ENCODE measurements at regions not wholly inside any gene's neighbourhood (a gene's known extent, or its start where the extent isn't known, plus 50 kb on each side); places are given as distances from the start of the nearest gene placed in this dataset.

DNA sequence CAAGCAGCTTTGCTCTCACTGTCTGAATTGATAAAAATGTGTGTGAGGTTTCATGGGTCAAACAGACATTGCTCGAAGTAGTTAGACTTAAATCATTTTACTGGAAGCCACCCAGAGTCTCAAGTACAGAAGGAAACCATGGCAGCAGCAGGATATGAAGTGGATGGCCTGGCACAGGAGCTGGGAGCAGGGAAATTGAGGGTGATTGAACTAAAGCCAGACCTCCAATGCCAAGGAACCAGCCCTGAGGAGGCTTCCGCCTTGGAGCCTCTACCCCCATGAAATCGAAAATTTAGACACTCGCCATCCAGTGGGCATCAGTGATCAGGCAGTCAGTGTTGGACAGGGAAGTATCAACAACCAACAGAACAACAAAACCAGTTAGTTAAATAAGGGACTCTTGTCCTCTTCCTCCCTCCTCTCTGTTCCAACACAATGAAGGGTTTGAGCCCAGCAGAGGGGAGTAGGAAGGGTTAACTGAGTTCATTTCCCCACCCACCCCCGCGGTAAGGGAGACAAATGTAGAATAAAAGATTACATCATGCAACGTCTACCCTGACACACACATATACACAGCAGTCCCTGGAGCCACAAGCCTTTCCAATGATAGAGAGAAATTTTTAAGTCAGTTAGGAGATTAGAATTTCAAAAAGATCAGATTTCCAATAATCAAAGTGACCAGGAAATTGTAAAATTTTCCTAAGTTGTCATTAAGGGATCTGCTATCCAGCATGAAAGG, 156.3 kb downstream of the SLC16A9 start:
- no peak for DNase-seq (ENCODE audit: low read depth in 2 of 2)

DNA sequence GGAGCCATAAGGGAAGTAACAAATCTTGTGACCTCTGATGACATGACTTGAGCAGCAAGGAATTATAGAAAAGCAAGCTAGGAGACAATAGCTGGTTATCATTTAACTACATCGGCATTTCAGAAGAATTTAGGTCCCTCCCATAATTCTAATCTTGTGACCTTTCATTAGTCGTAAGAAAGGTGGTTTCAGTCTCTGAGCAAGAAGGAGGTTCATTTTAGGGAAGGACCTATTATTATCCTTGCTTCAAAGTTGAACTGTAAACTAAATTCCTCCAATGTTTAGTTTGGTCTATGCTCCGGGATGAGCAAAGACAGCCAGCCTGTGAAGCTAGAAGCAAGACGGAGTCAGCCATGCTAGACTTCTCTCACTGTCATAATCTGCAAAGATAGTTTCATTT, 159.6 kb downstream of the SLC16A9 start:
- no peak for DNase-seq (ENCODE audit: low read depth in 2 of 2)

GRCh38 chr10:59538623-59539022, 171.0 kb downstream of the SLC16A9 start:
- no peak for DNase-seq (ENCODE audit: low read depth in 2 of 2)

DNA sequence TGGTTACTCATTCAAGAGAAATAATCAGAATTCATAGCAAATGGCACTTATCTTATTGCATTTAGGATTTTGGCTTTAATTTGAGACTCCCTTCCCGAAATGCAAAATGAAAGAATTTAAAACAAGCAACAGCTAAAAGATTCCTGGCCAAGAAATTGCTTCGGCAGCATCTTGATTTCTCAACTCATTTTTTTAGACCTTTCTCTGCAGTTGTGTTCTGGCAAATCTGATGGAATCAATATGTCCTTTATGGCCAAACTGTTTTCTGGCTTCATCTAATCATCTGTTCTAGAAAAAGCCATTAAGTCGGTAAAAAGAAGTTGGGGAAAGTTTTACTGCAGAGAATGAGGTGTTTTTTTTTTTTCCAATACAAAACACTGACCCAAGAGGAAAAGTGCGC, 172.1 kb downstream of the SLC16A9 start:
- DNase-seq (ENCODE audit: low read depth in 2 of 2): no peak

DNA sequence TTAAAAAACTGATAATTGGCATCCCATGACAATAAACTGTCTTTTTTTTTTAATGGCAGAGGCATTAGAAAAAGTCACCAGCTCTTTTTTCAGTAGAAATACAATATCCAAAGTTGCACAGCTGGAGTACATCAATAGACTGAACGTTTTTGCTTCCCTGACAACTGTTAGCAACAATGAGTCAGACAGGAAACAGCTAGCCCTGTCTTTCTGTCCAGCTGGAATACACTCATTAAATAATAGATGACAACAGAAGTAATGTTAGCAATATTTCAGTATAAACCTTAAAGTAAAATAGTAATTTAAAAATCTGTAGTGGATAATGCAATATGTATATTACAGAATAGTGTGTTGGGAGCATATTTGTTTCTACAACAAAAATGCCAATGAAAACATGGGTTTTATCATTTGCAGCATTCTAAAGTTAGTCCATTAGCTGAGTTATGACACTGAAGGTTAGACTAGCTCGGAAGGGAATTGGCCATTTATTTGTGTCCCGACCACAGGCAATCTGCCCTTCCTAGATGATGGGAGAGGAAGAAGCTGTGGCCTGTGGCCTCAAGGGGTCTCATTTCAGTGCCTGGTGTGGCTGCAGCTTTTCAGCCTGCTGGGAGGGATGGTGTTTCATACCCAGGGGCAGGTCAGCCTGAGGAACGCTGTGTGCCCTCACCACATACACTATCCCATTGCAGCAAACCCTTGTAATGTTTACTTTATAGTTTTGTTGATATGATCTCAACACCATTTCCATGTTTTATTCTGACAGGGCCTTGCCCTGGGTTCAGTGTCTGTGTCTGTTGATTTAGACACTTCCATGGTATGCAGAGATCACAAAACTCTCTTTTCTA, 173.3 kb downstream of the SLC16A9 start:
- DNase-seq (ENCODE audit: low read depth in 2 of 2): peak; percentile 75 to 78

GRCh38 chr10:59524348-59524747, 162.0 kb upstream of the FAM13C start:
- DNase-seq (ENCODE audit: low read depth in 2 of 2): no peak

DNA sequence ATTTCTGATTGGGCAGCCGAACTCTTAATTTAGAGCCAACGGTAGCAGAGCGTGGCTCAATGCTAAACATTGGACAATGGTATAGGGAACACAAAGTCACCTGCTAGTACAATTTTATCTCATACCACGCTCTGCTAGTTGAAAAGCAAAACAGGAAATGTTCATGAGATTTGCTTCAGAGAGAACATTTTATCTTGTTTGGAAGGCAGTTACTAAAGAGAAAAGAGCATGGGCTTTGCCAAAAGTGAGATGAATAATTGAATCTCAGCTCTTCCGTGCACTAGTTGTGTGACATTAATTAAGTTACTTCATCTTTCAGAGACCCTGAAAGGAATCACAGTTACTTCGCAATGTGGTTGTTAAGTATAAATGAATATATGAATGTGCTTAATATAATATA, 161.5 kb upstream of the FAM13C start:
- peak in 1 of 2 donors; percentile 5 for DNase-seq (ENCODE audit: low read depth in 2 of 2)

GRCh38 chr10:59517996-59518395, 155.6 kb upstream of the FAM13C start:
- DNase-seq (ENCODE audit: low read depth in 2 of 2): no peak

DNA sequence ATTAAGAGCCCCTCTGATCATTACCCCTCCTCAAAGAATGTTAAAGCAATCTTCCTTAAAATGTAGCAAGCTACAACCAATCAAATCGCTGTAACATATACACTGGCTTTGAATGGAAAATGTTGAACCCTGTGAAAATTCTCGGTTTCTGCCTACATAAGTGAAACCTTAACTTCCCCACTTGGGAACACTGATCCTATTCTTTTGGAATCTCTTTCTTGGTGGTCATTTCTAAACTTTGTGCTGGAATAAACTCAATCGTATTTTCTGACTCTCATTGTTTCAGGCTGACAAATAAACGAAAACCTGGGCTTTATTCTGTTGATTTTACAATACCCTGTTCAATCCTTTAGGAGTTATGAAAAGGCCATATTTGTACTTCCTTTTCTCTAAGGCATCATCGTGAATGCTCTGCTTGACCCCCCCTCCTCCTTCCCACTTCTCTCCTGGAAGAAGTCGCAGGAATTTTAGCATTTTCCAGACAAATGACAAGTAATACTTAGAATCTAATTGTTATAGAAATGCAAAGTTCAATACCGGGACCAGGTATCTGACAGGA, 155.1 kb upstream of the FAM13C start:
- DNase-seq (ENCODE audit: low read depth in 2 of 2): no peak

GRCh38 chr10:59513558-59513957, 151.2 kb upstream of the FAM13C start:
- no peak for DNase-seq (ENCODE audit: low read depth in 2 of 2)

- no peak for DNase-seq (ENCODE audit: low read depth in 2 of 2)
Measured at GRCh38 chr10:59512951-59513350, 150.6 kb upstream of the FAM13C start.

GRCh38 chr10:59508956-59509355, 146.6 kb upstream of the FAM13C start:
- no peak for DNase-seq (ENCODE audit: low read depth in 2 of 2)

DNA sequence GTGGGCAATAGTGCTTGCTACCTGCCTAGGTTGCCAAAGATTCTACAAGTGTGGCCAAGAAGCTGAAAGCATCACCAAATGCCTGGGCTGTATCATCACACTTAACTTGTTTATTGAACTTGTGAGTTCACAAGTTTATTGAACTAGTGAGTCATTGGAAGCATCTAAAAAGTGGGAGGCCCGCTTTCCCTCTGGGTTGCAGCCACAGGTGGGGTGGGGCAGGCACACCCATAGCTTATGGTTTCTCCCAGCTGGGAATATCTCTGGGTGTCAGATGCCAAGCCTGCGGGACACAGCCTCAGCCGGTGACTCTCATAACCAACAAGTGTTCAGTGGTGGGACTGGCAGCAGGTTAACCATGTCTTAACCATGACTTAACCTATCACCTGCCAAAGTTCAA, 145.9 kb upstream of the FAM13C start:
- DNase-seq (ENCODE audit: low read depth in 2 of 2): no peak

- DNase-seq (ENCODE audit: low read depth in 2 of 2): no peak
Measured at GRCh38 chr10:59505926-59506325, 143.6 kb upstream of the FAM13C start.

- DNase-seq (ENCODE audit: low read depth in 2 of 2): no peak
Measured at GRCh38 chr10:59499460-59499859, 137.1 kb upstream of the FAM13C start.

DNA sequence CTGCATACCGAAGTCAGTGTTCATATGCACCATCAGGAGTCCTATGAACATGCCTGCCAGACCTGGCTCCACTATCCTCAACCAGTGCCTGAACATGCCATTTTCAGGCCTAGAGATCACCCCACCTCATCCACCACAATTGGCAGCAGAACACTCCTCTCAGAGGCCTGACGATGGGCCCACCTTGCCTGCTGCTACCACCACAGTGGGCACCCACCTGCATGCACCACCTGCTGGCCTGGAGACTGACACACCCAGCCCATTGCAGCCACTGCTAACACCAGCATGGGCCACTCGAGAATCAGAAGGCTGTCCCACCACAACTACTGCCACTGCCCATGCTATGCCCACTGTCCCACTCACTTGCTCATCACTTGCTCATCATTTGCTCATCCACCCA, 130.7 kb upstream of the FAM13C start:
- no peak for DNase-seq (ENCODE audit: low read depth in 2 of 2)

DNA sequence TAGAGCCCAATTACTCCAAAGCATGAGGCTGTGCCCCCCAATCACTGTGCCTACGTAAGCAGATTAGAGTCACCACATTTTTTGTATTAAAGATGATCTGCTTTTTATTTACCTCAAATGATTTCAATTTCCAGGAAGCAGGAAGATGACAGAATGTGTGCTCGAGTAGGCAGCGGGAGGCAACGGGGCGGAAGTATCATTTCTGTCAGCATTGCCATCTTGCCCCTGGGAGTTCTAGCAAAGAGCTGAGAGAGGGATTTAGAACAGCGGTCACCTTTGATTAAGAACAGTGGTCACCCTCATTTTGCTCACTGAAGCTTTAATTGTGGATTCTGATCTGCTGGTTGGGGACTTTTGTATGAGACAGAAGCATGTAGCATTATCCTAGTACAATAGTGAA, 117.1 kb upstream of the FAM13C start:
- DNase-seq (ENCODE audit: low read depth in 2 of 2): no peak

- DNase-seq (ENCODE audit: low read depth in 2 of 2): no peak
Measured at GRCh38 chr10:59470570-59470969, 108.2 kb upstream of the FAM13C start.

DNA sequence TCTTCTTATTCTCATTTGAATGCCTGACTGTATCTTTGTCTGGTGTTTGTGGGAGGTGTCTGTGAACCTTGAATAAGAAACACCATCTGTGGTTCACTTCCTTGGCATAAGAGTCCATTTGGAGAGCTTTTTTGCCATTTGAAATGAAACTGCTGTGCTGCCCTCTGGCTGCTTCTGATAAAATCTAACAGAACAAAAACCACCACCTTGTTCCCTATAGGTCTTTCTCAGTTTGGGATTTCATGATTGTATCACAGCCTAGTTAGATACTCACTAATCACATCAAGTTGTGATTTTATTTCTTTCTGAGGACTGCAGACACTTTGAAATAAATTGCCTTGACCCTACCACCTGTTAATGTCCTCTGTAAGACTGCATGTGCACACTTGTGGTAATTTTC, 102.7 kb upstream of the FAM13C start:
- DNase-seq (ENCODE audit: low read depth in 2 of 2): no peak

GRCh38 chr10:59464483-59464882, 102.1 kb upstream of the FAM13C start:
- no peak for DNase-seq (ENCODE audit: low read depth in 2 of 2)

DNA sequence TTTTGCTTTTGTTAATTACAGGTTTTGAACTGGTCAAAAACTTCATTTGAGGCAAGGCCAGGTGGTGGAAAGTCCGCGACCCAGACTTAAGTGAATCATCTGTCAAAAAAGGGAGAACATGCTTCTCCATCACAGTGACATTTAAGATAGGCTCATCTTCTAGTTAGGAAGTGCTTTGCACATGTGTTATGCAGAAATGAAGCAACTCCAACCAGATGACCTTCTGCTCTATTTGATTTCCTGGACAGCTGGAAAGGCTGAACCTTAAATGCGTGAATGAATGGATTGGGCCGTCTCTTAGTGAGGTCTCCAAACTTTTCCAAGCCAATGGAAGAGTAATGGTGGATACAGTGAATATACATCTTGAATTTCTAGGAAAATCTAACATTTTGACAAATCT, 101.6 kb upstream of the FAM13C start:
- DNase-seq (ENCODE audit: low read depth in 2 of 2): no peak

DNA sequence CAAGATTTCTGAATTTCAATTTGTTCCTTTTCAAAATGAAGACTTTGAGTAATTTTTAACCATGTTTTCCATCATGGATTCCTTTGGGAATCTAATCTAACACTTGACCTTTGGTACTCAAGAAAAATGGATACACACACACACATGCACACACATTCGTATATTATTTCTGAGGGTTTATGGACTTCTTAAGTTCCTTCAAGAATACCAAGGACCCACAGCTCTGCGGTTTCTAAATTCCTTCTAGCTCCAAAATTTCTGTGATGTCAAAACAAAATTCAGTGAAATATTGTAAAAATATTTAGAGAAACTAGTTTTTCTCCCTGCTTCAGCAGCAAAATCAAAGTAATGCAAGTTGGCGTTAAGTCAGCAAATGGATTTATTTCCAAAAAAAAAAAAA, 98.3 kb upstream of the FAM13C start:
- DNase-seq (ENCODE audit: low read depth in 2 of 2): no peak

DNA sequence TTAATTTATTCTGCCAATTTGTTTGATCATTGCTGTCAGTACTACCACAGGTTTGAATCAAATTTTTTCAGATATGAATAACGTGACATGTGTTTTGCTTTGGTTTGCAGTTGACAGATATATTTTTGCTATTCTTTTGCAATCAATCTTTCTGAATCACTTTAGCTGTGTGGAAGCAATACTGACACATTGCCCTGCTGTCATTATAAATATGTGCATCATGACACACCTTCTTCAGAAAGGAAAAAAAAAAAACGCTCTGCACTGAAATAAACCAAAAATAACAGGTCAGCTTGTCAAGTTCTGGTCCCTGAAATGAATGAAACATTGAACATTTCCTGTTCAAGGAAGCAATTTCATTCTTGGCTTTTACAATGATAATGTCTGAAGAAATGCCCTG, 93.8 kb upstream of the FAM13C start:
- DNase-seq (ENCODE audit: low read depth in 2 of 2): no peak
